ENCODE measurements at regions not wholly inside any gene's neighbourhood (a gene's known extent, or its start where the extent isn't known, plus 50 kb on each side); places are given as distances from the start of the nearest gene placed in this dataset.

DNA sequence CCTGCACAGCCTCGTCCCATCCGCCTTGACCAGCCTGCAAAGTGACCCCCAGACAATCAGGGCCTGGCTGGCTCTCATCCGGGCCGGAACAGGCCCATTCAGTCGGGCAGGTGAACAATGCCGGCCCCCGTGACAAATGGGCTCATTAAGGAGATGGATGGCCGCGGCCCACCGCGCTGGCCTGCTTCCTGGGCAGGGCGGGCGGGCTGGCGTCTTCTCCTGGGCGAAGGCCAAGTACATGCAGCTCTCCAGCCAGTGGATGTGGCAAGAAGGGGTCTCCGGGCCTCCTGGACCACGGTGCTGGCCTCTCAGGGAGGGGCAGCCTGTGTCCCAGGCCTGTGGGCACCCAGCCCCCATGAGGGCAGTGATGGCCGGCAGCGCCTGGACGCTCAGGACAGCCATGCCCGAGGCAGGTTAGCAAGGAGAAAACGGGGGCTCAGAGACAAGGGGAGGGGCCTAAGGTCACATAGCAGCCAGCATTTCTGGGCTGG is 1022.8 kb downstream of the BRD1 start:
- no peak for DNase-seq

DNA sequence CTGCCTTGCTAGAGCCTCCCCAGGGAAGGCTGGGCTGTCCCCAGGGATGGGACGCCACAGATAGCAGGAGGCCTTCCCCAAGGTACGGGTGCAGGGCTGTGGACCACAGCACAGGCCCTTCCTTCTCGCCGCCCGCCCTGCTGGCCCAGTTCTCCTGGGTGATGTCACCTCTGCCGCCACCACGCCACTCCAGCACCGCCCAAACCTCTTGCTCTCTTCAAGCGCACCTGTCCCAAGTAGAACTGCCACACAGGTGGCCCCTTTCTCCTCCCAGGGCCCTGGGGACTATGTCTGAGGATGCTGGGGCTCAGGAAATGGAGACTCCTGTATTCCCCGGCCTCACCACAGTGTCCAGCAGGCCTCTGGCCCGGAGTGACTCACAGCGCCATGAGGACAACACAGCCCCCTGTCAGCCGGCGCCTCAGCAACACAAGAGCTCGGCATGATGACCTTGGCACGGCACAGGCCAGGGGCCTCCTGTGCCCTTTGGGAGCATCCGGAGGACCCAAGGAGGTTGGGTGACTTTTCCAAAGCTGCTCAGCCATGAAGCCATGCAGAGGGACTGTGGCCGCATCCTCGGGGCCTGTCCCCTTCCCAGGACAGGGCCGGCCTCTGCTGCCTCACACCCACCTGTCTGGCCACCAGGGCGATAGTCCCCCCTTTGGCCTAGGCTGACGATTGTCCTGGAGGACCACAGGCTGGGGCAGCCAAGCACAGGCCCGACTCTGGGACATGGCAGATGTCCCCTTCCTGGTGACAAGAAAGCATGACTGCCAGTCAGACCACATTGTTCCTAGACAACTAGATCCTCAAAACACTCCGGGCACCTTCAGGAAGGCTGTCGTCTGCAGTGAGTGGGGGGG is 1023.5 kb downstream of the BRD1 start:
- DNase-seq, result no peak

DNA sequence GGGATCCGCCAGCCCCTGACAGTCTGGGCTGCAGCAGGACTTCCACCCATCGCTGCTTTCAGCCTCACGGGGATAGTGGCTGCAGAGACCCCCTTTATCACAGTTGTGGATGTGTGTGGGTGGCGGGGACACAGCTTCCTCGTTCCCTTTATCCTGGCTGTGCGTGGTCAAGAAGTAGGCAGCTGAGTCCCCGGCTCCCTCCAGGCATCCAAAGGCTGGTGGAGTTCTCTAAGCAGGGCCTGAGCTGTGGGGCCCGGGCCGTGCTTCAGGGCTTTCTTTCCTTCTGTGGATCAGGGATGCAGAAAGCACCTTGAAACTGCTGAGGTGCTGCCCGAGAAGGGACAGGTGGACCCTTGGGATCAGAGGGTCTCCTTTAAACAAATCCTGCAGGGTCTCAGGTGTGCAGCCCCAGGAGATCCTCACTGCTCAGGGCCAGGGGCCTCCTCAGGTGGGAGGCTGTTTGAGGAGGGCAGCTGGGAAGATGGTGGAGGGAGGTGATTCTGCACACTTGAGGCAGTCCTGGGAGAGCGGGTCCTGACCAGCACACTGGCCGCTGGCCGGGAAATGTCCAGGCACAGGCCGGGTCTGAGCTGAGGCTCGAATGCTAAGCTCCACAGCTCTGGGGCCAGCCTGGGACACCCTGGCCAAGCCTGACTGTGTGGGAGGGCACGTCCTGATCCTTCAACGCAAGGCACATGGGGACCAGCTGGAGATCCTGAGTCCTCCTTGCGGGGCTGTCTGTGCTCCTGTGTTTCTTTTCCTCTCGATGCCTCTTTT is 1024.3 kb downstream of the BRD1 start:
- no peak for DNase-seq

DNA sequence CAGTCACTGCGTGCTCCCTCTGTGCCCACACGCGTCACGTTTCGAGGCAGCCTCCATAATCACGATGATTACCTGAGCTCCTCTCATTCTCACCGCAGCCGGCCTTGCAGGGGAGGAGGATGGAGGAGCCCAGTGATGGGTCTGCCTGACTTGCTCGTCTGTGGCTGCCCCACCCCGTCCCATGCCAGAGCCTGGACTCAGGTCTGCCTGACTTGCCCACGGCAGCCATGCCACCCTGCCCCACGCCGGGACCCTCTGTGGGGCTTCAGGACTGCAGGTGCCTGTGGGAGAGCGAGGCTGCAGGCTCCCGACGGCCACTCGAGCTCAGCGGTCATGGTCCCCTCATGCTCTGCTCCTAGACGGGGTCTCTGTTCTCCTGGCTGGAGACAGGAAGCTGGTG is 1025.1 kb downstream of the BRD1 start:
- no peak for DNase-seq

DNA sequence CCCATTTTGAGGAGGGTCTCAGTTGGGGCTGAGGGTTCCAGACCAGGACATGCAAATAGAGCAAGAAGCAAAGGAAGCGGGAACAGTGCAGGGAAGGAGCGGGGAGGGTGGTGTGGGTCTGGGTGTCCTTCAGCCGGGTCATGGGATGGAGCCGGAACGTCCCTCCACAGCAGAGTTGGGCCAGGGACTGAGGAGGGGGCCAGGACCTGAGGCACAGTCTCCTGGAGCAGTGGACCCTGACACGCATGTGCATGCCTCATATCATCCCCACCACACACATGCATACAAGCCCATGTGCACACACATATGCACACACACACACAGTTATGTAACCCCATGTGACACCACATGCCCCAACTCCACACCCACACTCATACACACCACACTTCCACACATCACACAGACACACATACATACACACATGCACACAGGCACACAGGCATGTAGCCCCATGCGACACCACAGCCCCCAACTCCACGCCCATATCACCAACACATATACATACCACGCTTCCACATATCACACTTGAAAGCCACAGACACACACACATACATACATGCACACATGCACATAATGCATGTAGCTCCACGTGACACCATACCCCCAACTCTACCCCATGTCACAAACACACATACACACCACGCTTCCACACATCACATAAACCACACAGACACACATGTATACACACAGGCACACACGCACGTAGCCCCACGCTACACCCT is 1026.6 kb downstream of the BRD1 start:
- DNase-seq, result no peak

DNA sequence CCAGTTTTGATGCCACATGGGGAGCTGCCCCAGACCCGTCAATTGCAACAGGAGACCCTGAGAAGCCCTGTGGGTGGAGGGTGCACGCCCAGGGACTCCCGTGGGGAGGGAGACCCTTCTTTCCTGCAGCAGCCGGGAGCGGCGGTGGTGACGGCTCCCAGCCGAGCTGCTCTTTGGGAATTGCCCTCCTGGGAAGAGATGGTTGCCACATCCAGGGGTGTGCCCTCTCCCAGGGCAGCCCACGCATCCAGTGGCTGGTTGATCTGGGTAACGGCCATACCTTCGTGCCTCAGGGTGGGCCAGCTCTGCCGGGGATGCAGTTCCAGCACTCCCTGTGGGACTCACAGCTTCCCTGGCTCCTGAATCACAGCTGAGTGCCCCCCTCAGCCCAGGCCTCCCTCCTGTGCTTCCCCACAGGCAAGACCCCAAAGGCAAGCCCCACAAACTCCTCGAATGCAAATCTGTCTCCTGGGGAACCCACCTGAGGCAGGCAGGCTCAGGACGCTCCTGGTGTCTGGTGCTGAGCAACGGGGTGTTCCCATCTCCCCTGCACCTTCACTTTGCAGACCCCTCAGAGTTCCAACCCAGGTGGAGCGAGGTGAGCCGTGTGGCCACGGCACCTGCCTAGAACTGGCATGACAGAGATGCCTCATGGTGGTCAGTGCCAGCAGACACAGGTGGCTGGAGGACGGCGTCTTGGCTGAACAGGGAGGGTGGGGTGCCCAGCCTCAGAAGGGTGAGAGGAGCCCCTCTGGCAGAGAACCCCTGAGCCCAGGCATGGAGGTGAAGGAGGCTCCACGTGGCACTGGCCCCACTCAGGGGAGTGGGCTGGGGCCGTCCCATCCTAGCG is 1027.4 kb downstream of the BRD1 start:
- DNase-seq, result no peak

- DNase-seq, result no peak
Measured at GRCh38 chr22:48799227-48799970, 1028.3 kb downstream of the BRD1 start.

DNA sequence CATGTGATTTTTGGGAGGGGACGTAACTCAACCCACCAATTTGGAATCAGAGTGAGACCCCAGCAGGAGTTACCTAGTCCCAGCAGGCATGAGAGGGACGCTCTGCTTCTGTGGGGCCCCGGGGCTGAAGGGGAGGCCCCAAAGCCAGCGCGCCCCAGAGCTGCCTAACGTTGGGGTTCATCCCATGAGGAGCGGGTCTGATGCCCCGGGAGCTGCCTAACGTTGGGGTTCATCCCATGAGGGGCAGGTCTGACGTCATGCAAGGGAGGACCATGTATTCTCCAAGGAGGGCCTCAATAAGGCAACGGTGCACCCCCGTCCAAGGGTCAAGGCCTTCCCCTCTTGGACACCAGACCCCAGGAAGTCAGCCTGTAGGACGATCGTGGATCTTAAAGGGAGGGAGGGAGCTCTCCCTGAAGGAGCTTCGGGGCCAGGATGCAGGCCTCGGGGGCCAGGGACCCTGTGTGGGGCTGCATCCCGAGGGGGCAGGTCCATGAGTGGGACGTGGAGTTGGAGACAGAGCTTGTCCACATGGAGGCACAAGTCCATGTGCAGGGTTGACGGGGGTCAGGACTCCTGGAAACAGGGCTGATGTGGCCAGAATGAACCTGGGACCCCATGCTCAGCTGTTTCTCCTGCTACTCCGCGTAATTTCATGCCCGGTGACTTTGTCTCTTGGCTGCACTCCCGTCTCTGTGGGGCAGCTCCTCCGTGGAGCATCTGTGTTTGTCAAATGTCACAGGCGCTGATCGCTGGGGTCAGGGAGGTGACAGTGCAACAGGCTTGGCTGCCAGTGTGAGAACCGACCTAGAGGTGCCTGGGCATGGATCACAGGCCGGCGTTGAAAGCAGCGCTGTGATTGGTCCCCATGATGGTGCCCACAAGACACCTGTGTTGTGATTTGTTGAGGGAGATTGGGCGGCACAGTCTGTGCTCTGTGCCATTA is 1029.1 kb downstream of the BRD1 start:
- no peak for DNase-seq

GRCh38 chr22:48797731-48798130 is 1029.9 kb downstream of the BRD1 start:
- DNase-seq, result no peak

GRCh38 chr22:48796310-48797015 is 1031.2 kb downstream of the BRD1 start:
- no peak for DNase-seq

GRCh38 chr22:48795664-48796063 is 1032.0 kb downstream of the BRD1 start:
- DNase-seq, result no peak

GRCh38 chr22:48794906-48795305 is 1032.8 kb downstream of the BRD1 start:
- DNase-seq, result no peak

- DNase-seq, result no peak
Measured at GRCh38 chr22:48793949-48794348, 1033.7 kb downstream of the BRD1 start.

GRCh38 chr22:48786679-48786996 is 1041.0 kb downstream of the BRD1 start:
- no peak for DNase-seq

DNA sequence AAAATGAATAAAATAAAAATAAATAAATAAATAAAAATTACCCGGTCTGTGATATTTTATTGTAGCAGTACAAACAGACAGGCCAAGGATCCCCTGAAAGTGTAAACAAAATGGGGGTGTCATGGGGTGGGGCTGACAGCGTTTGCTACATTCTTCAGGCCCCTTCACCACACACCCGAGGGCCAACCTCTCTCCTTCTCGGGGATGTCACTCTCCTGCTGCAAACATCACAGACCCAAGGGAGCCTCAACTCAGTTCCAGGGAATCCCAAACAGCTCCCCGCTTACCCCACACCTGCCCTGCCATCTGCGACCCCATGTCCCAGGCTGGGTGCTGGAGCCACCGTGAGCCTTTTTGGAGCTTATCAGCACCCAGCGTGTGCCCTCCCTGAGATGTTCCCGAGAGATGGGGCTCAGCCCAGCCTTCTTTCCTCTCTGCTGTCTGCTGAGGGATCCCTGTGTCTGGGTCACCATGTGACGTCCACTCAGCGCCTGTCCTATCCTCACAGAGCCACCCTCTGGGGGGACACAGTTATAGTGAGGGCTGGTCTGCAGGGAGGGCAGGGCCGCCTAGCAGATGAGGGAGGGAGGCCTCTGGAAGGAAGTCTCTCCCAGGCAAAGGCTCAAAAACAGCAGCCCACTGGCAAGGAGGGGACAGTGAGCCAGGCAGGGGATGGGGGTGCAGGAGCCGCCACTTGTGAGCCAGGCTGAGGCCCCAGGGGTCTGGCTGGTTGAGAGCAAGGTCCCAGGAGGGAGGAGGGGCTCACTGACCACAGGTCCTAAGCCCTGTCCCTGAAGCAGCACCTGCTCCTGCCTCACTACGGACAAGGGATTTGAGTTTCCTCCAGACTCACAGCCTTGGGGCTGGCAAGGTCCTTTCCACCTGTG is 1041.6 kb downstream of the BRD1 start:
- DNase-seq, result no peak

GRCh38 chr22:48784701-48785503 is 1042.8 kb downstream of the BRD1 start:
- no peak for DNase-seq

DNA sequence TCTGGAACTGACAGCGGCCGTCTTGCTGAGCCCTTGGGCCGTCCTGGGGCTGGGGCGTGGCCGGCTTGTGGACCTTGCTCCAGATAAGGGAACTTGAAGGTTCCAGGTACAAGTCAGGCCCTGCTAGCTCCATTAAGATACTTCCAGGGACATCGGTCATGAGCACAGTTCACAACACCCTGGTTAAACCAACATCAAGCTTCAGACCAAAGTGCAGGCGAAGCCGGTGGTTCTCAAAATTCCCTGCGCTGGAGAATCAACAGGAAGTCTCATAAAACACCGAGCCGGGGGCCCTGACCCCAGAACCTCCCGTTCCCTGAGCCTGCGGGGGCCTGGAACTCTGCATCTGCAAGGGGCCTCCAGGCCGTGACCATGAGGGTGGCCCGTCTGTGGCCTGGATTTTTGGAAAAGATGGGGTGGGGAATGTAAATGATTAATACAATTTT is 1043.8 kb downstream of the BRD1 start:
- DNase-seq, result no peak

Measured in amniotic stem cell (primary cell).